IMR-90 (cell line): ENCODE measurements at regions not wholly inside any gene's neighbourhood (a gene's known extent, or its start where the extent isn't known, plus 50 kb on each side); places are given as distances from the start of the nearest gene placed in this dataset.

ENCODE experiments used
- ATAC-seq: fragments of 200-7000 bp; cut with Tn5 transposase; 2 replicates; pipeline ENCODE4 v1.9.1; 2020; ENCODE audit warnings: low read depth, mild to moderate bottlenecking, moderate library complexity
- BruUV-seq: library from RNA; stranded (reverse); fragments of 400-500 nt; replicated peaks from 2 replicates; lab custom pipeline; 2021; lab: Mats Ljungman, UMichigan
- CTCF ChIA-PET: fragments of 300-600 bp; formaldehyde crosslinking; extraction: SDS; loops from one replicate; lab custom pipeline; 2021; ENCODE audit warnings: antibody characterized with exemption; lab: Yijun Ruan, JAX
- POLR2A ChIA-PET: fragments of 300-600 bp; sonication (Branson Sonifier 250); formaldehyde crosslinking; loops from one replicate; lab custom pipeline; 2022; ENCODE audit warnings: antibody characterized with exemption; ENCODE audit not compliant: unreplicated experiment; lab: Charles Lee
- DNase-seq: peaks from one replicate; pipeline ENCODE4 v3.0.0; 2013
- H2AFZ ChIP-seq: replicated peaks from 2 replicates; pipeline ENCODE3; 2013; ENCODE audit warnings: low read length, mild to moderate bottlenecking; ENCODE audit not compliant: poor library complexity
- H2AK5ac ChIP-seq: 2 replicates; pipeline ENCODE4 v1.6.1; 2013; ENCODE audit warnings: low read depth, low read length, inconsistent platforms
- H2AK9ac ChIP-seq: replicated peaks from 2 replicates; pipeline ENCODE3; 2013; ENCODE audit warnings: mild to moderate bottlenecking, low read depth, low read length, moderate library complexity; ENCODE audit not compliant: poor library complexity
- H2BK120ac ChIP-seq: 2 replicates; pipeline ENCODE4 v1.6.1; 2013; ENCODE audit warnings: low read depth, low read length, inconsistent platforms
- H2BK15ac ChIP-seq: 3 replicates; pipeline ENCODE4 v1.6.1; 2013; ENCODE audit warnings: low read depth, low read length, inconsistent platforms
- H2BK20ac ChIP-seq: 2 replicates; pipeline ENCODE4 v1.6.1; 2013; ENCODE audit warnings: low read depth, mild to moderate bottlenecking, inconsistent platforms, low read length, moderate library complexity
- H2BK5ac ChIP-seq: 2 replicates; pipeline ENCODE4 v1.6.1; 2013; ENCODE audit warnings: mild to moderate bottlenecking, low read depth, low read length, inconsistent platforms; ENCODE audit not compliant: poor library complexity, severe bottlenecking
- H3K14ac ChIP-seq: replicated peaks from 2 replicates; pipeline ENCODE4 v1.6.1; 2013; ENCODE audit warnings: low read depth, low read length, inconsistent platforms
- H3K18ac ChIP-seq: 2 replicates; pipeline ENCODE4 v1.6.1; 2013; ENCODE audit warnings: low read depth, low read length, control low read depth
- H3K23ac ChIP-seq: 2 replicates; pipeline ENCODE4 v1.6.1; 2013; ENCODE audit warnings: low read depth, low read length, inconsistent platforms
- H3K27ac ChIP-seq: 2 replicates; pipeline ENCODE4 v1.5.1; 2013; ENCODE audit warnings: mild to moderate bottlenecking, control low read depth, low read length; ENCODE audit not compliant: insufficient read depth
- H3K27me3 ChIP-seq: 2 replicates; pipeline ENCODE4 v1.6.1; 2013; ENCODE audit warnings: low read length; ENCODE audit not compliant: control insufficient read depth, insufficient read depth
- H3K36me3 ChIP-seq: 2 replicates; pipeline ENCODE4 v1.6.1; 2013; ENCODE audit warnings: low read length, mixed read lengths; ENCODE audit not compliant: control insufficient read depth, insufficient read depth
- H3K4ac ChIP-seq: 2 replicates; pipeline ENCODE4 v1.6.1; 2013; ENCODE audit warnings: low read depth, low read length, inconsistent platforms
- H3K4me1 ChIP-seq: 2 replicates; pipeline ENCODE4 v1.6.1; 2013; ENCODE audit warnings: low read length, mixed read lengths; ENCODE audit not compliant: control insufficient read depth, insufficient read depth
- H3K4me2 ChIP-seq: 2 replicates; pipeline ENCODE4 v1.6.1; 2013; ENCODE audit warnings: low read depth, mild to moderate bottlenecking, control low read depth, low read length, moderate library complexity
- H3K4me3 ChIP-seq: 2 replicates; pipeline ENCODE4 v1.5.1; 2013; ENCODE audit warnings: low read depth, mild to moderate bottlenecking, control low read depth, low read length, moderate library complexity; ENCODE audit not compliant: insufficient read depth
- H3K56ac ChIP-seq: 2 replicates; pipeline ENCODE4 v1.6.1; 2013; ENCODE audit warnings: low read length, inconsistent platforms; ENCODE audit not compliant: insufficient read depth; ENCODE audit errors: extremely low read depth
- H3K79me1 ChIP-seq, 2 experiments: 2 replicates each; pipeline ENCODE4 v1.6.1; 2013; ENCODE audit warnings: low read length in 2 of 2, inconsistent platforms in 1 of 2, low read depth in 1 of 2
- H3K9ac ChIP-seq: 2 replicates; pipeline ENCODE4 v1.6.1; 2013; ENCODE audit warnings: low read depth, low read length, control low read depth
- H3K9me1 ChIP-seq: 2 replicates; pipeline ENCODE4 v1.6.1; 2013; ENCODE audit warnings: low read length, inconsistent platforms; ENCODE audit not compliant: insufficient read depth
- H3K9me3 ChIP-seq: 2 replicates; pipeline ENCODE4 v1.6.1; 2013; ENCODE audit warnings: low read length; ENCODE audit not compliant: control insufficient read depth, insufficient read depth
- H4K20me1 ChIP-seq: 2 replicates; pipeline ENCODE4 v1.6.1; 2013; ENCODE audit warnings: low read length, inconsistent platforms; ENCODE audit not compliant: insufficient read depth
- H4K5ac ChIP-seq: 2 replicates; pipeline ENCODE4 v1.6.1; 2013; ENCODE audit warnings: mild to moderate bottlenecking, low read depth, low read length, control low read depth
- H4K8ac ChIP-seq, 2 experiments: 2 replicates each; pipeline ENCODE4 v1.6.1; 2013; ENCODE audit warnings: low read depth in 2 of 2, low read length in 2 of 2, control low read depth in 1 of 2, inconsistent platforms in 1 of 2
- H4K91ac ChIP-seq: 2 replicates; pipeline ENCODE4 v1.6.1; 2013; ENCODE audit warnings: low read depth, low read length, inconsistent platforms; ENCODE audit not compliant: insufficient read depth
- BHLHE40 ChIP-seq: fragments of 150-350 bp; IDR thresholded peaks from 2 replicates; pipeline ENCODE4 v1.6.1; 2016; ENCODE audit warnings: mild to moderate bottlenecking, low read depth, low read length
- CEBPB ChIP-seq: IDR thresholded peaks from 2 replicates; pipeline ENCODE4 v1.6.1; 2012; ENCODE audit warnings: low read depth, low read length, improper control_type of control experiment
- CHD1 ChIP-seq: IDR thresholded peaks from 2 replicates; pipeline ENCODE4 v1.6.1; 2012; ENCODE audit warnings: low read depth, low read length, improper control_type of control experiment
- FOS ChIP-seq: fragments of 150-350 bp; IDR thresholded peaks from 2 replicates; pipeline ENCODE4 v1.6.1; 2016; ENCODE audit warnings: low read depth, low read length
- NFE2L2 ChIP-seq: fragments of 150-350 bp; IDR thresholded peaks from 2 replicates; pipeline ENCODE4 v1.6.1; 2016; ENCODE audit warnings: low read depth, mild to moderate bottlenecking, low read length
- POLR2A ChIP-seq: IDR thresholded peaks from 2 replicates; pipeline ENCODE4 v1.6.1; 2012; ENCODE audit warnings: mild to moderate bottlenecking, low read depth, low read length
- WGBS, 2 experiments: methylation state at CpG; one replicate each; pipeline versions ENCODE4 v1.1.5 to v1.1.7; 2013; ENCODE audit warnings: missing lambda C conversion rate in 2 of 2; ENCODE audit not compliant: insufficient read length in 1 of 2; ENCODE audit errors: extremely low coverage in 2 of 2; 5-methylcytosine and 5-hydroxymethylcytosine counted together
- dilution Hi-C: fragments of 300-500 bp; cut with HindIII; formaldehyde crosslinking; loops from one replicate; pipeline ENCODE4 v1.14.3; 2018; ENCODE audit warnings: low sequenced_read_pairs; ENCODE audit not compliant: unreplicated experiment
- in situ Hi-C: fragments of 300-500 bp; cut with MboI; formaldehyde crosslinking; loops from 3 replicates; pipeline ENCODE4 v1.14.3; 2019; ENCODE audit warnings: low sequenced_read_pairs, inconsistent platforms, mixed read lengths
- intact Hi-C: fragments of 100-400 bp; cut with micrococcal nuclease; formaldehyde crosslinking; loops from 2 replicates; pipeline ENCODE4 v1.10.0; 2022
- TF ChIP-seq, protein P1 (sequence below): fragments of 150-350 bp; IDR thresholded peaks from 2 replicates; pipeline ENCODE4 v1.6.1; 2017; ENCODE audit warnings: mild to moderate bottlenecking, antibody characterized with exemption, low read length, low read depth

DNA sequence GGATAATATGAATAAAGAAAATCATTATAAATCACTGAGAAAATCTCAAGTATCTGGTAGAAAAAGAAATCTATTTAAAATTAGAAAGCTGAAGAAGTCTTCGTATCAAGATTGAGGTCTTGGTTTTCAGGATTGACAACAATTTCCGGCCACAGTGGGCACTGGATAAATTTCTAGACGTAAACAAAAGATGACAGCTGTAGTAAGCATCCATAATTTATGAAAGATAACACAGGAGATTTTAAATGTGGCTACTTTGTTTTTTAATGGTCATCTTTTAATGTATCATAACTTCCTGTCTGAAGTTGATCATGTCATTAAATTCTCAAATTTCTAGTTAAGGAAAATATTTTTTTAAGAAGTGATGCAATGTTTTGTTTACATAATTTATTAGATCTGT lies 444.2 kb downstream of the HTR1B start:
- H3K27ac ChIP-seq = no peak overlapping the region
- no peak overlapping the region for H3K9ac ChIP-seq
- no peaks in the 10 kb centered on the region for H3K27me3 ChIP-seq
- no peaks in the 10 kb centered on the region for H3K79me1 ChIP-seq
- H2BK5ac ChIP-seq = no peak overlapping the region
- no peak overlapping the region for H3K4me2 ChIP-seq
- H3K9me1 ChIP-seq = no peaks in the 10 kb centered on the region
- H2BK120ac ChIP-seq = no peak overlapping the region
- H3K36me3 ChIP-seq = no peaks in the 10 kb centered on the region
- no peak overlapping the region for H4K91ac ChIP-seq
- BruUV-seq = no TSS peak
- no peak overlapping the region for H2AFZ ChIP-seq
- H3K4me3 ChIP-seq = no peak overlapping the region
- H3K56ac ChIP-seq = no peak overlapping the region
- intact Hi-C loops = no loop called here
- H2AK5ac ChIP-seq = no peak overlapping the region
- no peak overlapping the region for H3K4ac ChIP-seq
- WGBS, 2 experiments = no CpG with 5 or more reads among the region's 3 CpGs
- POLR2A ChIA-PET = no interaction called here
- H3K9me3 ChIP-seq = no peaks in the 10 kb centered on the region
- H3K14ac ChIP-seq = no peak overlapping the region
- H4K8ac ChIP-seq = no peak overlapping the region
- no peak overlapping the region for H3K23ac ChIP-seq
- no peak overlapping the region for H3K18ac ChIP-seq
- no peak for ATAC-seq
- no peak for TF ChIP-seq CEBPB
- no peak for TF ChIP-seq NFE2L2
- TF ChIP-seq POLR2A = no peak
- no peak for TF ChIP-seq CHD1
- no peak for TF ChIP-seq FOS
- TF ChIP-seq BHLHE40 = no peak
- TF ChIP-seq, protein P1, sequence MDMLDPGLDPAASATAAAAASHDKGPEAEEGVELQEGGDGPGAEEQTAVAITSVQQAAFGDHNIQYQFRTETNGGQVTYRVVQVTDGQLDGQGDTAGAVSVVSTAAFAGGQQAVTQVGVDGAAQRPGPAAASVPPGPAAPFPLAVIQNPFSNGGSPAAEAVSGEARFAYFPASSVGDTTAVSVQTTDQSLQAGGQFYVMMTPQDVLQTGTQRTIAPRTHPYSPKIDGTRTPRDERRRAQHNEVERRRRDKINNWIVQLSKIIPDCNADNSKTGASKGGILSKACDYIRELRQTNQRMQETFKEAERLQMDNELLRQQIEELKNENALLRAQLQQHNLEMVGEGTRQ = no peak
- dilution Hi-C loops = no loop called here
- no peak overlapping the region for H2BK20ac ChIP-seq
- DNase-seq = no peak
- H2AK9ac ChIP-seq = no peak overlapping the region
- no peak overlapping the region for H2BK15ac ChIP-seq
- H3K4me1 ChIP-seq = no peaks in the 10 kb centered on the region
- no peaks in the 10 kb centered on the region for H4K20me1 ChIP-seq
- CTCF ChIA-PET = no interaction called here
- in situ Hi-C loops = no loop called here
- no peak overlapping the region for H4K5ac ChIP-seq
